Activated CD4-positive, alpha-beta T cell treated with anti-CD3 and anti-CD28 coated beads, Interleukin-2, amount 50 U/mL, for 4 hours (primary cell): ENCODE measurements at regions not wholly inside any gene's neighbourhood (a gene's known extent, or its start where the extent isn't known, plus 50 kb on each side); places are given as distances from the start of the nearest gene placed in this dataset.
"Not testable (repeated sequence)": the region's sequence is repeated elsewhere in the genome, so short reads cannot be mapped to it uniquely, and the experiment has no call there.

Experiments
- DNase-seq, 2 experiments: peaks; one replicate each; pipeline ENCODE4 v3.0.0-alpha.2; 2020

- DNase-seq: no peak
Observed at GRCh38 chrX:43405191-43405590, 250.9 kb upstream of the MAOA start.

GRCh38 chrX:43423876-43424275, 232.2 kb upstream of the MAOA start:
- DNase-seq: no peak

GRCh38 chrX:43436517-43436916, 219.6 kb upstream of the MAOA start:
- DNase-seq: no peak

- no peak for DNase-seq
Observed at GRCh38 chrX:43446752-43447151, 209.3 kb upstream of the MAOA start.

GRCh38 chrX:43448688-43449087, 207.4 kb upstream of the MAOA start:
- DNase-seq: no peak

GRCh38 chrX:43450355-43450754, 205.7 kb upstream of the MAOA start:
- no peak for DNase-seq

GRCh38 chrX:43451976-43452686, 204.0 kb upstream of the MAOA start:
- DNase-seq: not testable (repeated sequence)

- DNase-seq: no peak
Observed at GRCh38 chrX:43456063-43456462, 200.0 kb upstream of the MAOA start.

- no peak for DNase-seq
Observed at GRCh38 chrX:43456906-43457305, 199.2 kb upstream of the MAOA start.

- no peak for DNase-seq
Observed at GRCh38 chrX:43467608-43468234, 188.4 kb upstream of the MAOA start.

GRCh38 chrX:43469391-43470054, 186.6 kb upstream of the MAOA start:
- no peak for DNase-seq

- no peak for DNase-seq
Observed at GRCh38 chrX:43474321-43474720, 181.8 kb upstream of the MAOA start.

- no peak for DNase-seq
Observed at GRCh38 chrX:43479070-43479469, 177.0 kb upstream of the MAOA start.

GRCh38 chrX:43479850-43480249, 176.2 kb upstream of the MAOA start:
- DNase-seq: no peak

GRCh38 chrX:43481576-43481975, 174.5 kb upstream of the MAOA start:
- DNase-seq: no peak

GRCh38 chrX:43493756-43494155, 162.3 kb upstream of the MAOA start:
- no peak for DNase-seq

GRCh38 chrX:43500246-43500645, 155.9 kb upstream of the MAOA start:
- no peak for DNase-seq

GRCh38 chrX:43500996-43501694, 155.0 kb upstream of the MAOA start:
- DNase-seq: no peak

GRCh38 chrX:43504394-43504793, 151.7 kb upstream of the MAOA start:
- DNase-seq: no peak

GRCh38 chrX:43505769-43506168, 150.3 kb upstream of the MAOA start:
- DNase-seq: no peak

GRCh38 chrX:43508694-43509093, 147.4 kb upstream of the MAOA start:
- DNase-seq: no peak

GRCh38 chrX:43510209-43510608, 145.9 kb upstream of the MAOA start:
- DNase-seq: no peak

- DNase-seq: no peak
Observed at GRCh38 chrX:43513085-43513484, 143.0 kb upstream of the MAOA start.

- DNase-seq: no peak
Observed at GRCh38 chrX:43514820-43515219, 141.3 kb upstream of the MAOA start.
